GM23338 (cell line): ENCODE measurements at regions not wholly inside any gene's neighbourhood (a gene's known extent, or its start where the extent isn't known, plus 50 kb on each side); places are given as distances from the start of the nearest gene placed in this dataset.
"Not testable (repeated sequence)": the region's sequence is repeated elsewhere in the genome, so short reads cannot be mapped to it uniquely, and the experiment has no call there.

ENCODE experiments used
- ATAC-seq: fragments of 200-7000 bp; cut with Tn5 transposase; 3 replicates; pipeline ENCODE4 v1.9.1; 2020
- DNase-seq: peaks from one replicate; pipeline ENCODE4 v3.0.0-alpha.2; 2015; ENCODE audit warnings: low spot score
- H2AFZ ChIP-seq: fragments of 200-600 bp; sonication (generic); 2 replicates; pipeline ENCODE4 v1.8.0; 2016; ENCODE audit warnings: antibody characterized with exemption, mild to moderate bottlenecking, moderate library complexity
- H3F3A ChIP-seq: fragments of 200-600 bp; sonication (generic); replicated peaks from 2 replicates; pipeline ENCODE4 v1.8.0; 2017; ENCODE audit warnings: antibody characterized with exemption, mixed run types, low read depth
- H3K27ac ChIP-seq: fragments of 200-600 bp; sonication (generic); 2 replicates; pipeline ENCODE4 v1.6.1; 2016; ENCODE audit warnings: low read depth
- H3K27me3 ChIP-seq: fragments of 200-600 bp; sonication (generic); 2 replicates; pipeline ENCODE4 v1.8.0; 2016; ENCODE audit warnings: mild to moderate bottlenecking, mixed run types, moderate library complexity; ENCODE audit not compliant: insufficient read depth
- H3K36me3 ChIP-seq: fragments of 200-600 bp; sonication (generic); 2 replicates; pipeline ENCODE4 v1.8.0; 2016; ENCODE audit warnings: mild to moderate bottlenecking; ENCODE audit not compliant: insufficient read depth
- H3K4me1 ChIP-seq: fragments of 200-600 bp; sonication (generic); 2 replicates; pipeline ENCODE4 v1.8.0; 2016; ENCODE audit warnings: mild to moderate bottlenecking, moderate library complexity; ENCODE audit not compliant: insufficient read depth
- H3K4me2 ChIP-seq: fragments of 200-600 bp; sonication (generic); 2 replicates; pipeline ENCODE4 v1.7.1; 2017; ENCODE audit warnings: mixed run types
- H3K4me3 ChIP-seq: fragments of 200-600 bp; sonication (generic); 2 replicates; pipeline ENCODE4 v1.6.1; 2016; ENCODE audit warnings: mixed run types
- H3K79me2 ChIP-seq: fragments of 200-600 bp; sonication (generic); replicated peaks from 2 replicates; pipeline ENCODE4 v1.8.0; 2017; ENCODE audit warnings: mild to moderate bottlenecking; ENCODE audit not compliant: insufficient read depth
- H3K9me2 ChIP-seq: fragments of 200-600 bp; sonication (generic); 2 replicates; pipeline ENCODE4 v1.8.0; 2017; ENCODE audit not compliant: insufficient read depth
- H4K20me1 ChIP-seq: fragments of 200-600 bp; sonication (generic); replicated peaks from 2 replicates; pipeline ENCODE4 v1.8.0; 2017; ENCODE audit warnings: mild to moderate bottlenecking; ENCODE audit not compliant: insufficient read depth
- H3K27ac Mint-ChIP-seq: 2 replicates; pipeline ENCODE4 v1.8.0; 2020; ENCODE audit warnings: inconsistent platforms, mild to moderate bottlenecking, moderate library complexity, mixed read lengths
- H3K27me3 Mint-ChIP-seq: 3 replicates; pipeline ENCODE4 v1.8.0; 2022; ENCODE audit warnings: low read depth, mild to moderate bottlenecking, moderate library complexity, mixed read lengths, inconsistent platforms; ENCODE audit not compliant: insufficient read depth, poor library complexity
- H3K36me3 Mint-ChIP-seq: 3 replicates; pipeline ENCODE4 v1.8.0; 2021; ENCODE audit warnings: low read depth, mild to moderate bottlenecking, inconsistent platforms, moderate library complexity, mixed read lengths
- H3K4me1 Mint-ChIP-seq: 3 replicates; pipeline ENCODE4 v1.8.0; 2020; ENCODE audit warnings: mild to moderate bottlenecking, inconsistent platforms, mixed read lengths
- H3K4me3 Mint-ChIP-seq: 3 replicates; pipeline ENCODE4 v1.8.0; 2021; ENCODE audit warnings: moderate library complexity, mild to moderate bottlenecking, inconsistent platforms, mixed read lengths
- H3K9me3 Mint-ChIP-seq: 3 replicates; pipeline ENCODE4 v1.8.0; 2020; ENCODE audit warnings: moderate library complexity, mild to moderate bottlenecking, inconsistent platforms, mixed read lengths
- ETS1 ChIP-seq: IDR thresholded peaks from 2 replicates; pipeline ENCODE4 v1.6.1; 2016; ENCODE audit warnings: antibody characterized with exemption
- ZNF331 ChIP-seq: fragments of 250-450 bp; sonication (Bioruptor Pico); IDR thresholded peaks from 2 replicates; pipeline ENCODE4 v1.5.0; 2020; ENCODE audit warnings: low read depth, mild to moderate bottlenecking, moderate library complexity
- TF ChIP-seq, protein P1 (sequence below), 2 experiments: fragments of 200-600 bp in 1 of 2; sonication (generic) in 1 of 2; conservative IDR thresholded peaks; 2 replicates each; pipeline versions ENCODE4 v1.5.1 to v1.6.1; 2016 to 2017; ENCODE audit warnings: antibody characterized with exemption in 2 of 2, low read depth in 2 of 2, mild to moderate bottlenecking in 2 of 2, moderate library complexity in 1 of 2
- TF ChIP-seq, protein P2 (sequence below): fragments of 250-450 bp; sonication (Bioruptor Pico); IDR thresholded peaks from 2 replicates; pipeline ENCODE4 v1.5.0; 2020; ENCODE audit warnings: mild to moderate bottlenecking, moderate library complexity

DNA sequence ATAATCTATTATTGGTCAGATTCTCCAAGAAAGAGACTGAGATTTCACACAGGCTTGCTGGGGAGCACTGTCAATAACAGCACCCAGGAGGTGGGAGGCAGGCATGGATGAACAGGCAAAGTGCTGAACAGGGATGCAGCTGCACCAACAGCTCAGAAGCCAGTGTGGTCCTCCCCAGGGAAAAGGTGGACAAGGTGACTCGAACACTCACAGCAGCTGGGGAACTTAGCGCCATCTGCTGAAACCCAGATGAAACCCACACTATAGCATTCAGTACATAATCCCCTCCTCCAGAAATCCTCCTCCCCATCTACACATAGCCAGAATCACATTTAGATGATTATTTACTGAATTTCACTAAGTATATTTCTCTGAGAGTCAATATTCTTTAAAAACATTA lies 255.2 kb upstream of the WSB1 start:
- Mint-ChIP-seq H3K4me1 (no peaks in the 10 kb centered on the region), H3K27ac (no peak overlapping the region), H3K4me3 (no peak overlapping the region), H3K27me3 (peaks cover 1% of the 10 kb centered on the region), H3K36me3 (peaks cover 6% of the 10 kb centered on the region; the same call in 2 of the 3 replicates), H3K9me3 (peaks cover 69% of the 10 kb centered on the region)
- no peak overlapping the region for H2AFZ ChIP-seq
- H3K9me2 ChIP-seq, result no peaks in the 10 kb centered on the region
- H3K4me1 ChIP-seq, result no peaks in the 10 kb centered on the region
- H3K36me3 ChIP-seq, result no peaks in the 10 kb centered on the region
- H3K27me3 ChIP-seq, result no peaks in the 10 kb centered on the region
- no peaks in the 10 kb centered on the region for H3F3A ChIP-seq
- ATAC-seq (no peak), DNase-seq (peak; percentile 1)
- no peak for TF ChIP-seq ZNF331 (CRISPR knock-in tag)
- no peak for TF ChIP-seq ETS1
- TF ChIP-seq, protein P1, sequence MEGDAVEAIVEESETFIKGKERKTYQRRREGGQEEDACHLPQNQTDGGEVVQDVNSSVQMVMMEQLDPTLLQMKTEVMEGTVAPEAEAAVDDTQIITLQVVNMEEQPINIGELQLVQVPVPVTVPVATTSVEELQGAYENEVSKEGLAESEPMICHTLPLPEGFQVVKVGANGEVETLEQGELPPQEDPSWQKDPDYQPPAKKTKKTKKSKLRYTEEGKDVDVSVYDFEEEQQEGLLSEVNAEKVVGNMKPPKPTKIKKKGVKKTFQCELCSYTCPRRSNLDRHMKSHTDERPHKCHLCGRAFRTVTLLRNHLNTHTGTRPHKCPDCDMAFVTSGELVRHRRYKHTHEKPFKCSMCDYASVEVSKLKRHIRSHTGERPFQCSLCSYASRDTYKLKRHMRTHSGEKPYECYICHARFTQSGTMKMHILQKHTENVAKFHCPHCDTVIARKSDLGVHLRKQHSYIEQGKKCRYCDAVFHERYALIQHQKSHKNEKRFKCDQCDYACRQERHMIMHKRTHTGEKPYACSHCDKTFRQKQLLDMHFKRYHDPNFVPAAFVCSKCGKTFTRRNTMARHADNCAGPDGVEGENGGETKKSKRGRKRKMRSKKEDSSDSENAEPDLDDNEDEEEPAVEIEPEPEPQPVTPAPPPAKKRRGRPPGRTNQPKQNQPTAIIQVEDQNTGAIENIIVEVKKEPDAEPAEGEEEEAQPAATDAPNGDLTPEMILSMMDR (conservative IDR thresholded peaks at IDR 0.05; ENCODE audit: low read depth in 2 of 2), result peak; percentile 4 to 17; a peak in 1 of 4 replicates
- TF ChIP-seq, protein P2, sequence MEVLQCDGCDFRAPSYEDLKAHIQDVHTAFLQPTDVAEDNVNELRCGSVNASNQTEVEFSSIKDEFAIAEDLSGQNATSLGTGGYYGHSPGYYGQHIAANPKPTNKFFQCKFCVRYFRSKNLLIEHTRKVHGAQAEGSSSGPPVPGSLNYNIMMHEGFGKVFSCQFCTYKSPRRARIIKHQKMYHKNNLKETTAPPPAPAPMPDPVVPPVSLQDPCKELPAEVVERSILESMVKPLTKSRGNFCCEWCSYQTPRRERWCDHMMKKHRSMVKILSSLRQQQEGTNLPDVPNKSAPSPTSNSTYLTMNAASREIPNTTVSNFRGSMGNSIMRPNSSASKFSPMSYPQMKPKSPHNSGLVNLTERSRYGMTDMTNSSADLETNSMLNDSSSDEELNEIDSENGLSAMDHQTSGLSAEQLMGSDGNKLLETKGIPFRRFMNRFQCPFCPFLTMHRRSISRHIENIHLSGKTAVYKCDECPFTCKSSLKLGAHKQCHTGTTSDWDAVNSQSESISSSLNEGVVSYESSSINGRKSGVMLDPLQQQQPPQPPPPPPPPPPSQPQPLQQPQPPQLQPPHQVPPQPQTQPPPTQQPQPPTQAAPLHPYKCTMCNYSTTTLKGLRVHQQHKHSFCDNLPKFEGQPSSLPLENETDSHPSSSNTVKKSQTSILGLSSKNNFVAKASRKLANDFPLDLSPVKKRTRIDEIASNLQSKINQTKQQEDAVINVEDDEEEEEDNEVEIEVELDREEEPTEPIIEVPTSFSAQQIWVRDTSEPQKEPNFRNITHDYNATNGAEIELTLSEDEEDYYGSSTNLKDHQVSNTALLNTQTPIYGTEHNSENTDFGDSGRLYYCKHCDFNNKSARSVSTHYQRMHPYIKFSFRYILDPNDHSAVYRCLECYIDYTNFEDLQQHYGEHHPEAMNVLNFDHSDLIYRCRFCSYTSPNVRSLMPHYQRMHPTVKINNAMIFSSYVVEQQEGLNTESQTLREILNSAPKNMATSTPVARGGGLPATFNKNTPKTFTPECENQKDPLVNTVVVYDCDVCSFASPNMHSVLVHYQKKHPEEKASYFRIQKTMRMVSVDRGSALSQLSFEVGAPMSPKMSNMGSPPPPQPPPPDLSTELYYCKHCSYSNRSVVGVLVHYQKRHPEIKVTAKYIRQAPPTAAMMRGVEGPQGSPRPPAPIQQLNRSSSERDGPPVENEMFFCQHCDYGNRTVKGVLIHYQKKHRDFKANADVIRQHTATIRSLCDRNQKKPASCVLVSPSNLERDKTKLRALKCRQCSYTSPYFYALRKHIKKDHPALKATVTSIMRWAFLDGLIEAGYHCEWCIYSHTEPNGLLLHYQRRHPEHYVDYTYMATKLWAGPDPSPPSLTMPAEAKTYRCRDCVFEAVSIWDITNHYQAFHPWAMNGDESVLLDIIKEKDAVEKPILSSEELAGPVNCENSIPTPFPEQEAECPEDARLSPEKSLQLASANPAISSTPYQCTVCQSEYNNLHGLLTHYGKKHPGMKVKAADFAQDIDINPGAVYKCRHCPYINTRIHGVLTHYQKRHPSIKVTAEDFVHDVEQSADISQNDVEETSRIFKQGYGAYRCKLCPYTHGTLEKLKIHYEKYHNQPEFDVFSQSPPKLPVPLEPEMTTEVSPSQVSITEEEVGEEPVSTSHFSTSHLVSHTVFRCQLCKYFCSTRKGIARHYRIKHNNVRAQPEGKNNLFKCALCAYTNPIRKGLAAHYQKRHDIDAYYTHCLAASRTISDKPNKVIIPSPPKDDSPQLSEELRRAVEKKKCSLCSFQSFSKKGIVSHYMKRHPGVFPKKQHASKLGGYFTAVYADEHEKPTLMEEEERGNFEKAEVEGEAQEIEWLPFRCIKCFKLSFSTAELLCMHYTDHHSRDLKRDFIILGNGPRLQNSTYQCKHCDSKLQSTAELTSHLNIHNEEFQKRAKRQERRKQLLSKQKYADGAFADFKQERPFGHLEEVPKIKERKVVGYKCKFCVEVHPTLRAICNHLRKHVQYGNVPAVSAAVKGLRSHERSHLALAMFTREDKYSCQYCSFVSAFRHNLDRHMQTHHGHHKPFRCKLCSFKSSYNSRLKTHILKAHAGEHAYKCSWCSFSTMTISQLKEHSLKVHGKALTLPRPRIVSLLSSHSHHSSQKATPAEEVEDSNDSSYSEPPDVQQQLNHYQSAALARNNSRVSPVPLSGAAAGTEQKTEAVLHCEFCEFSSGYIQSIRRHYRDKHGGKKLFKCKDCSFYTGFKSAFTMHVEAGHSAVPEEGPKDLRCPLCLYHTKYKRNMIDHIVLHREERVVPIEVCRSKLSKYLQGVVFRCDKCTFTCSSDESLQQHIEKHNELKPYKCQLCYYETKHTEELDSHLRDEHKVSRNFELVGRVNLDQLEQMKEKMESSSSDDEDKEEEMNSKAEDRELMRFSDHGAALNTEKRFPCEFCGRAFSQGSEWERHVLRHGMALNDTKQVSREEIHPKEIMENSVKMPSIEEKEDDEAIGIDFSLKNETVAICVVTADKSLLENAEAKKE (CRISPR knock-in tag), result no peak
- H4K20me1 ChIP-seq, result no peaks in the 10 kb centered on the region
- H3K4me2 ChIP-seq, result no peak overlapping the region
- H3K79me2 ChIP-seq, result no peaks in the 10 kb centered on the region
- H3K4me3 ChIP-seq, result no peak overlapping the region
- H3K27ac ChIP-seq, result no peak overlapping the region

DNA sequence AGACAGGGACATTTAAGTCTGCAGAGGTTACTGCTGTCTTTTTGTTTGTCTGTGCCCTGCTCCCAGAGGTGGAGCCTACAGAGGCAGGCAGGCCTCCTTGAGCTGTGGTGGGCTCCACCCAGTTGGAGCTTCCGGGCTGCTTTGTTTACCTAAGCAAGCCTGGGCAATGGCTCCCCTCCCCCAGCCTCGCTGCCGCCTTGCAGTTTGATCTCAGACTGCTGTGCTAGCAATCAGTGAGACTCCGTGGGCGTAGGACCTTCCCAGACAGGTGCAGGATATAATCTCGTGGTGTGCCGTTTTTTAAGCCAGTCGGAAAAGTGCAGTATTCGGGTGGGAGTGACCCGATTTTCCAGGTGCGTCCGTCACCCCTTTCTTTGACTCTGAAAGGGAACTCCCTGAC lies 248.9 kb upstream of the WSB1 start:
- H4K20me1 ChIP-seq, H3K27ac ChIP-seq, H3K4me3 ChIP-seq, H3K4me1 Mint-ChIP-seq, H3K27me3 Mint-ChIP-seq, H3K27me3 ChIP-seq, H3K4me2 ChIP-seq, ATAC-seq, H3F3A ChIP-seq, H2AFZ ChIP-seq, DNase-seq, H3K79me2 ChIP-seq, H3K9me2 ChIP-seq, H3K27ac Mint-ChIP-seq, H3K4me3 Mint-ChIP-seq, H3K36me3 ChIP-seq, H3K4me1 ChIP-seq: not testable (repeated sequence)
- peaks cover 82% of the 10 kb centered on the region for H3K9me3 Mint-ChIP-seq
- peaks cover 22% of the 10 kb centered on the region for H3K36me3 Mint-ChIP-seq
